ENCODE measurements at regions not wholly inside any gene's neighbourhood (a gene's known extent, or its start where the extent isn't known, plus 50 kb on each side); places are given as distances from the start of the nearest gene placed in this dataset.

DNA sequence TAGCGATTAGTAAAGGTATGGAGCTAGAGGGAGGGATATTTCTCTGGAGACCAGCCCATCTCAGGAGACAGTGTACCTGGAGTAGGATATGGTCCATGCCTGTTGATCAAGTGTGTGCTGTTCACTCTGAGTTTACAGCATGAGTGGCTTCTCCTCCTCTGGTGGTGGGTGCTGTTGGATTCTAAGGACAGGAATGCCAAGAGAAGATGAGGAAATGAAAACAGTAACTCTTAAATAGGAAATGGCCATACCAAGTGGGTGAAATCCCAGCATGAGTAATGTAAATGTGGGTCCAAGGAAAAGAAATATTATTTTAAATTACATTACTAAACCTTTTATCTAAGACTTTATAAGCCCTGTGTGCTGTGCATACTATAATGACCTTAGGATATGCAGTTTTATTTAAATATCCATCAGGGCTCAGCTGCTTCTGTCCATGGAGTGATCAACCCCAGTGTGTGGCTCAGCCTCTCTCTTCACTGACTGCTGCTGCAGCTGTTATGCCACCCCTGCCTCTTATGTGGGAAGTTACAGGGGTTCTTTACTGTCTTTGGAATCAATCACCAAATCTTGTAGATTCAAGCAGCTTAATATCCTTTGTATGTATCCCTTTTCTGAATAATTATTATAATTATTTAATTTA, 54.3 kb downstream of the FAT3 start:
- TF ChIP-seq, protein P1, sequence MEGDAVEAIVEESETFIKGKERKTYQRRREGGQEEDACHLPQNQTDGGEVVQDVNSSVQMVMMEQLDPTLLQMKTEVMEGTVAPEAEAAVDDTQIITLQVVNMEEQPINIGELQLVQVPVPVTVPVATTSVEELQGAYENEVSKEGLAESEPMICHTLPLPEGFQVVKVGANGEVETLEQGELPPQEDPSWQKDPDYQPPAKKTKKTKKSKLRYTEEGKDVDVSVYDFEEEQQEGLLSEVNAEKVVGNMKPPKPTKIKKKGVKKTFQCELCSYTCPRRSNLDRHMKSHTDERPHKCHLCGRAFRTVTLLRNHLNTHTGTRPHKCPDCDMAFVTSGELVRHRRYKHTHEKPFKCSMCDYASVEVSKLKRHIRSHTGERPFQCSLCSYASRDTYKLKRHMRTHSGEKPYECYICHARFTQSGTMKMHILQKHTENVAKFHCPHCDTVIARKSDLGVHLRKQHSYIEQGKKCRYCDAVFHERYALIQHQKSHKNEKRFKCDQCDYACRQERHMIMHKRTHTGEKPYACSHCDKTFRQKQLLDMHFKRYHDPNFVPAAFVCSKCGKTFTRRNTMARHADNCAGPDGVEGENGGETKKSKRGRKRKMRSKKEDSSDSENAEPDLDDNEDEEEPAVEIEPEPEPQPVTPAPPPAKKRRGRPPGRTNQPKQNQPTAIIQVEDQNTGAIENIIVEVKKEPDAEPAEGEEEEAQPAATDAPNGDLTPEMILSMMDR (IDR thresholded peaks at IDR 0.05; ENCODE audit: poor library complexity, severe bottlenecking): no peak
- TF ChIP-seq TAF1 (IDR thresholded peaks at IDR 0.05; ENCODE audit: low read depth): no peak
- TF ChIP-seq, protein P2, sequence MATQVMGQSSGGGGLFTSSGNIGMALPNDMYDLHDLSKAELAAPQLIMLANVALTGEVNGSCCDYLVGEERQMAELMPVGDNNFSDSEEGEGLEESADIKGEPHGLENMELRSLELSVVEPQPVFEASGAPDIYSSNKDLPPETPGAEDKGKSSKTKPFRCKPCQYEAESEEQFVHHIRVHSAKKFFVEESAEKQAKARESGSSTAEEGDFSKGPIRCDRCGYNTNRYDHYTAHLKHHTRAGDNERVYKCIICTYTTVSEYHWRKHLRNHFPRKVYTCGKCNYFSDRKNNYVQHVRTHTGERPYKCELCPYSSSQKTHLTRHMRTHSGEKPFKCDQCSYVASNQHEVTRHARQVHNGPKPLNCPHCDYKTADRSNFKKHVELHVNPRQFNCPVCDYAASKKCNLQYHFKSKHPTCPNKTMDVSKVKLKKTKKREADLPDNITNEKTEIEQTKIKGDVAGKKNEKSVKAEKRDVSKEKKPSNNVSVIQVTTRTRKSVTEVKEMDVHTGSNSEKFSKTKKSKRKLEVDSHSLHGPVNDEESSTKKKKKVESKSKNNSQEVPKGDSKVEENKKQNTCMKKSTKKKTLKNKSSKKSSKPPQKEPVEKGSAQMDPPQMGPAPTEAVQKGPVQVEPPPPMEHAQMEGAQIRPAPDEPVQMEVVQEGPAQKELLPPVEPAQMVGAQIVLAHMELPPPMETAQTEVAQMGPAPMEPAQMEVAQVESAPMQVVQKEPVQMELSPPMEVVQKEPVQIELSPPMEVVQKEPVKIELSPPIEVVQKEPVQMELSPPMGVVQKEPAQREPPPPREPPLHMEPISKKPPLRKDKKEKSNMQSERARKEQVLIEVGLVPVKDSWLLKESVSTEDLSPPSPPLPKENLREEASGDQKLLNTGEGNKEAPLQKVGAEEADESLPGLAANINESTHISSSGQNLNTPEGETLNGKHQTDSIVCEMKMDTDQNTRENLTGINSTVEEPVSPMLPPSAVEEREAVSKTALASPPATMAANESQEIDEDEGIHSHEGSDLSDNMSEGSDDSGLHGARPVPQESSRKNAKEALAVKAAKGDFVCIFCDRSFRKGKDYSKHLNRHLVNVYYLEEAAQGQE (IDR thresholded peaks at IDR 0.05; ENCODE audit: borderline replicate concordance): no peak
- TF ChIP-seq POLR2AphosphoS5 (IDR thresholded peaks at IDR 0.05): no peak
- no peak for TF ChIP-seq RAD21 (conservative IDR thresholded peaks at IDR 0.05)
- TF ChIP-seq MXI1 (conservative IDR thresholded peaks at IDR 0.05; ENCODE audit: poor library complexity, severe bottlenecking): no peak

Measured in neural cell (in vitro differentiated cells).